ENCODE measurements at regions not wholly inside any gene's neighbourhood (a gene's known extent, or its start where the extent isn't known, plus 50 kb on each side); places are given as distances from the start of the nearest gene placed in this dataset.

DNA sequence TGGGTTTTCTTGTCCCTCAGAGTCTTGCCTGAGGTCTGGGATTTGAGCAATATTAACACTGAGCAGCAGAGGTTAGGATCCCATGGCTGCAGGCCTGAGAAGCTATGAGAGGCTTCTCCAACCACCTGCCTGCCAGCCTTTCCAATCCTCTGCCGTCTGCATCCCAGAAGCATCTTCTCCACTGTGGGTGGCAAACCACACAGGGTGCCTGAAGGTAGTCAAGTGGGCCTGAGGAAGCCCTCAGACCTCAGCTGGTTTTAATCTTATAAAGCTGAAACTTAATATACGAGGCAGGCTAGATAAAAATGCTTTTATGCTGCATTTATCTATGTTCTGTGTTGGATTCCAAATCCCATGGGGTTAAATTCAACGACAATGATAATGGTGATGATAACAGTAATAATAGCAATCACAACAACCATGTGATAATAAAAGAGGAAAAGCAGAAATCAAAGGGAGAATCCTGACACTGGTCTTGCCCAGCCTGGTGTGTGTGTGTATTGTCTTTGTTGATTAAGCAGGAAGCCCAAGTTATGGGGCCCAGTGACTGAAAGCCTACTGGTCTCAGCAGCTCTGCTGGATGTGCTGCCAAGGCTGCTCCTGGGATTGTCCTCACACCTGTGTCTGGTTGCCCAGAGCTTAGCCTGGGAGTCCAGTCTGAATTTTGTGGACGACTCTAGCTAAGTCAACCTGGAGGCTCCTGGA, 59.7 kb upstream of the LDAH start:
- no peak for TF ChIP-seq YY1 (IDR thresholded peaks at IDR 0.05; ENCODE audit: low read depth)
- no peak for TF ChIP-seq TEAD4 (IDR thresholded peaks at IDR 0.05)
- TF ChIP-seq EGR1 (IDR thresholded peaks at IDR 0.05), result no peak
- TF ChIP-seq FOXM1 (IDR thresholded peaks at IDR 0.05; ENCODE audit: borderline replicate concordance, low read depth), result no peak
- TF ChIP-seq, protein P1, sequence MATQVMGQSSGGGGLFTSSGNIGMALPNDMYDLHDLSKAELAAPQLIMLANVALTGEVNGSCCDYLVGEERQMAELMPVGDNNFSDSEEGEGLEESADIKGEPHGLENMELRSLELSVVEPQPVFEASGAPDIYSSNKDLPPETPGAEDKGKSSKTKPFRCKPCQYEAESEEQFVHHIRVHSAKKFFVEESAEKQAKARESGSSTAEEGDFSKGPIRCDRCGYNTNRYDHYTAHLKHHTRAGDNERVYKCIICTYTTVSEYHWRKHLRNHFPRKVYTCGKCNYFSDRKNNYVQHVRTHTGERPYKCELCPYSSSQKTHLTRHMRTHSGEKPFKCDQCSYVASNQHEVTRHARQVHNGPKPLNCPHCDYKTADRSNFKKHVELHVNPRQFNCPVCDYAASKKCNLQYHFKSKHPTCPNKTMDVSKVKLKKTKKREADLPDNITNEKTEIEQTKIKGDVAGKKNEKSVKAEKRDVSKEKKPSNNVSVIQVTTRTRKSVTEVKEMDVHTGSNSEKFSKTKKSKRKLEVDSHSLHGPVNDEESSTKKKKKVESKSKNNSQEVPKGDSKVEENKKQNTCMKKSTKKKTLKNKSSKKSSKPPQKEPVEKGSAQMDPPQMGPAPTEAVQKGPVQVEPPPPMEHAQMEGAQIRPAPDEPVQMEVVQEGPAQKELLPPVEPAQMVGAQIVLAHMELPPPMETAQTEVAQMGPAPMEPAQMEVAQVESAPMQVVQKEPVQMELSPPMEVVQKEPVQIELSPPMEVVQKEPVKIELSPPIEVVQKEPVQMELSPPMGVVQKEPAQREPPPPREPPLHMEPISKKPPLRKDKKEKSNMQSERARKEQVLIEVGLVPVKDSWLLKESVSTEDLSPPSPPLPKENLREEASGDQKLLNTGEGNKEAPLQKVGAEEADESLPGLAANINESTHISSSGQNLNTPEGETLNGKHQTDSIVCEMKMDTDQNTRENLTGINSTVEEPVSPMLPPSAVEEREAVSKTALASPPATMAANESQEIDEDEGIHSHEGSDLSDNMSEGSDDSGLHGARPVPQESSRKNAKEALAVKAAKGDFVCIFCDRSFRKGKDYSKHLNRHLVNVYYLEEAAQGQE (IDR thresholded peaks at IDR 0.05; ENCODE audit: low read depth), result no peak

DNA sequence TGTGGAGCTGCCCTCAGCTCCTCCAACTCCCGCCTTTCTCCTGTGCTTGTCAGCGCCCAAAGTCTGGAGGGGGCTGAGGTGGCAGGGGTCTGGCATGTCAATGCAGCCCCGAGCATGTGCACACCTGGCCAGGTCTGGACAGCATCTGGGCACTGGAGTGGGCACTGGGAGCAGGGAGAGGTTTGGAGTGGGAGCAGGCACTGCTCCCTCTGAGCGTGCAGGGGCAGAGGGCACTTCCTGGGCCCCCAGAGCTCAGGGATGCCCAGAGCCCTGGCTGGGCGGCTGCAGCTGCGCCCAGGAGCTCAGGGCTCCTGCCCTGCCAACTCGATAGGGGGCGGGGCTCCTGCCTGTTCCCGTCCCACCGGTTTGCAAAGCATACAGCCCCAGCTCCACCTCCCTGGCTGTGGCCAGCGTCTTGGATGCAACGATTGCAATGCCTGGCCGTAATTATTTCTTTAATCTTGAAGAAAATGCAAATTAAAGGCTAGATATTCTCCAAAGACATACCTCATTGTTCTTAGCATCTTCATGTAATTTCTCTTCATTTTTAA, 57.4 kb upstream of the LDAH start:
- TF ChIP-seq FOXM1 (IDR thresholded peaks at IDR 0.05; ENCODE audit: borderline replicate concordance, low read depth) (no peak), TCF12 (IDR thresholded peaks at IDR 0.05; ENCODE audit: low read depth) (no peak), NFIC (IDR thresholded peaks at IDR 0.05) (no peak), CREB1 (IDR thresholded peaks at IDR 0.05; ENCODE audit: low read depth) (no peak), EP300 (IDR thresholded peaks at IDR 0.05; ENCODE audit: borderline replicate concordance) (no peak), YY1 (IDR thresholded peaks at IDR 0.05; ENCODE audit: low read depth) (no peak), ZBTB7A (IDR thresholded peaks at IDR 0.05; ENCODE audit: low read depth) (no peak), CEBPB (IDR thresholded peaks at IDR 0.05) (no peak), EGR1 (IDR thresholded peaks at IDR 0.05) (no peak), TEAD4 (IDR thresholded peaks at IDR 0.05) (no peak), RAD21 (IDR thresholded peaks at IDR 0.05; ENCODE audit: low read depth) (no peak), TAF1 (IDR thresholded peaks at IDR 0.05; ENCODE audit: low read depth) (no peak)
- TF ChIP-seq, protein P1 (IDR thresholded peaks at IDR 0.05; ENCODE audit: low read depth), result no peak
- TF ChIP-seq, protein P2, sequence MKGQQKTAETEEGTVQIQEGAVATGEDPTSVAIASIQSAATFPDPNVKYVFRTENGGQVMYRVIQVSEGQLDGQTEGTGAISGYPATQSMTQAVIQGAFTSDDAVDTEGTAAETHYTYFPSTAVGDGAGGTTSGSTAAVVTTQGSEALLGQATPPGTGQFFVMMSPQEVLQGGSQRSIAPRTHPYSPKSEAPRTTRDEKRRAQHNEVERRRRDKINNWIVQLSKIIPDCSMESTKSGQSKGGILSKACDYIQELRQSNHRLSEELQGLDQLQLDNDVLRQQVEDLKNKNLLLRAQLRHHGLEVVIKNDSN (IDR thresholded peaks at IDR 0.05), result no peak
- TF ChIP-seq, protein P3, sequence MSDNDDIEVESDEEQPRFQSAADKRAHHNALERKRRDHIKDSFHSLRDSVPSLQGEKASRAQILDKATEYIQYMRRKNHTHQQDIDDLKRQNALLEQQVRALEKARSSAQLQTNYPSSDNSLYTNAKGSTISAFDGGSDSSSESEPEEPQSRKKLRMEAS (IDR thresholded peaks at IDR 0.05), result no peak

DNA sequence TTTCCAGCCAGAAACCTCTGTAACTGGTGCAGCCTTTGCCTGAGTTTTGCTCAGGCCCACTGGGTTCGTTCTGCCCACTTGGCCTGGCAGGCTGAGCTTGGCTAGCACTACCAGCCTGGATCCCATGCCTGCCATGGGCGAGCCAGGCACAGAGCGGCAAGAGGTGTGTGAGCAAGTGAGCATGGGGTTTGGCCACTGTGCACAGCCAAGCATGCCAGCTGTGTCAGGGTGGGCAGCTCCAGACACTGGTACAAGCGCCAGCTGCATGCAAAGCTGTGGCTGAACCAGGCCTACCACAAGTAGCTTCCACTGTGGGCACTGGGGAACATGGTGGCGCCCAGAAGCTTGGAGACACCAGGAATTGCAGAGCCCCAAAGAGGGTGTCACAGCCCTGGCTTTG, 56.3 kb upstream of the LDAH start:
- TF ChIP-seq, protein P3 (IDR thresholded peaks at IDR 0.05), result no peak

DNA sequence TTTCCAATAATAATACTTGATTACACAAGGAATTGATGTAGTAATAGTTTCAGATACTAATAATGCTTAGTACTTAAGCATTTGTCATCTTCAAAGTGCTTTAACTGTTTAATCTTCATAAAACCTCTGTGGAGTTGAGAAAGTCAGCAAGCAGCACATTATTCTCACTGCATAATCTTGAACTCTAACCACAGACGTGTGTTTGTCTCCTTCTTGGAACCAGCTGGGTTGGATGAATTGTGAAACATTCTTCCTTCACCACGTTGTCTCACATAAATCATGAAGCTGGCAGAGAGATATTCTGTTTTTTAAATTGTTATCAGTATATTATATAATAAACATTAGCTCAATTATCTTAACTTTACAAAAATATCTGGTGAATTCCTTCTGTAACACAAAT, 55.1 kb upstream of the LDAH start:
- TF ChIP-seq CEBPB (IDR thresholded peaks at IDR 0.05), result no peak
